Loucy (cell line): ENCODE measurements at regions not wholly inside any gene's neighbourhood (a gene's known extent, or its start where the extent isn't known, plus 50 kb on each side); places are given as distances from the start of the nearest gene placed in this dataset.

Source experiments
- H2AFZ ChIP-seq: fragments of 200-600 bp; sonication (generic); 2 replicates; pipeline ENCODE4 v1.6.0; 2016; ENCODE audit warnings: antibody characterized with exemption, mild to moderate bottlenecking, low read length, moderate library complexity
- H3F3A ChIP-seq: fragments of 200-600 bp; 2 replicates; pipeline ENCODE4 v1.6.0; 2016; ENCODE audit warnings: antibody characterized with exemption, low read depth, mild to moderate bottlenecking
- H3K27me3 ChIP-seq: fragments of 200-600 bp; sonication (generic); 2 replicates; pipeline ENCODE4 v1.6.1; 2014; ENCODE audit warnings: low read length, mild to moderate bottlenecking; ENCODE audit not compliant: insufficient read depth, poor library complexity, severe bottlenecking
- H3K36me3 ChIP-seq: fragments of 200-600 bp; sonication (generic); 2 replicates; pipeline ENCODE4 v1.6.1; 2016; ENCODE audit warnings: low read length; ENCODE audit not compliant: insufficient read depth
- H3K4me1 ChIP-seq: fragments of 200-600 bp; sonication (generic); 2 replicates; pipeline ENCODE4 v1.5.1; 2014; ENCODE audit warnings: low read length, mild to moderate bottlenecking; ENCODE audit not compliant: insufficient read depth, poor library complexity, severe bottlenecking
- H3K4me2 ChIP-seq: fragments of 200-600 bp; sonication (generic); 2 replicates; pipeline ENCODE4 v1.6.0; 2014; ENCODE audit warnings: antibody characterized with exemption, low read length, low read depth, mild to moderate bottlenecking; ENCODE audit not compliant: poor library complexity, severe bottlenecking
- H3K4me3 ChIP-seq: fragments of 200-600 bp; sonication (generic); 2 replicates; pipeline ENCODE4 v1.5.1; 2014; ENCODE audit warnings: low read length, mild to moderate bottlenecking, mixed read lengths; ENCODE audit not compliant: poor library complexity, severe bottlenecking
- H3K79me2 ChIP-seq: fragments of 200-600 bp; sonication (generic); 2 replicates; pipeline ENCODE4 v1.6.1; 2014; ENCODE audit warnings: low read length; ENCODE audit not compliant: insufficient read depth
- H3K9ac ChIP-seq: fragments of 200-600 bp; sonication (generic); 2 replicates; pipeline ENCODE4 v1.6.0; 2014; ENCODE audit warnings: mild to moderate bottlenecking, low read depth, low read length, moderate library complexity; ENCODE audit not compliant: poor library complexity, severe bottlenecking
- H3K9me2 ChIP-seq: fragments of 200-600 bp; sonication (generic); replicated peaks from 2 replicates; pipeline ENCODE4 v1.6.1; 2016; ENCODE audit warnings: low read depth, low read length, mixed read lengths
- H3K9me3 ChIP-seq: fragments of 200-600 bp; sonication (generic); 2 replicates; pipeline ENCODE4 v1.6.1; 2014; ENCODE audit warnings: mild to moderate bottlenecking, antibody characterized with exemption, low read length, low read depth; ENCODE audit not compliant: insufficient read depth
- H4K20me1 ChIP-seq: fragments of 200-600 bp; sonication (generic); 2 replicates; pipeline ENCODE4 v1.6.0; 2014; ENCODE audit warnings: antibody characterized with exemption, low read length, mild to moderate bottlenecking; ENCODE audit not compliant: insufficient read depth, poor library complexity, severe bottlenecking
- EZH2phosphoT487 ChIP-seq: fragments of 200-600 bp; IDR thresholded peaks from 2 replicates; pipeline ENCODE4 v1.6.1; 2018; ENCODE audit warnings: antibody characterized with exemption, mild to moderate bottlenecking, moderate library complexity, borderline replicate concordance
- TF ChIP-seq, protein P1 (sequence below): fragments of 200-600 bp; sonication (generic); conservative IDR thresholded peaks from 2 replicates; pipeline ENCODE4 v1.5.1; 2014; ENCODE audit warnings: mild to moderate bottlenecking, antibody characterized with exemption, low read length

GRCh38 chr9:89980600-89980999, 375.8 kb downstream of the GADD45G start:
- no peak overlapping the region for H2AFZ ChIP-seq
- no peaks in the 10 kb centered on the region for H3K9me2 ChIP-seq

DNA sequence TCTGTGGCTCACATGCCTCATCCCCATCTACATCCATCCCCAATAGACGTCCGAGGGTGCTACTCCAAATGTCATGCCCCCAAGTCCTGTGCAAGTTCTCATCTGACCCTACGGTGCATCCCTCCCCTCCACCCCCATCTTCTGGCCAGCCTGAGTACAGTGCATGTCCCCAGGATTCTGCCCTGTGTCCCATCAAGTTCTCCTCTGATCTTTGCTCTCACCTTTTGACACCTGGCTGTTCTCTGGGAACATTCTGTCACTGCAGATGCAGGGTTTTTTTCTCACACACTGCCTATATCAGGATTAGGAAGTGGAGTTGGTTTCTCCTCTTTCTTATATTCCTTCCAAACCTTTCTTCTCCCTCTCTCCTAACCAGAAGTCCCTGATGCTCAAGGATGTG, 377.2 kb downstream of the GADD45G start:
- Histone ChIP-seq H3K9ac (no peak overlapping the region), H3K79me2 (no peaks in the 10 kb centered on the region), H3K9me3 (no peaks in the 10 kb centered on the region), H4K20me1 (no peaks in the 10 kb centered on the region), H3K4me2 (no peak overlapping the region), H3K4me3 (no peak overlapping the region), H3K4me1 (no peaks in the 10 kb centered on the region), H3K9me2 (no peaks in the 10 kb centered on the region), H2AFZ (no peak overlapping the region), H3K27me3 (no peaks in the 10 kb centered on the region), H3K36me3 (no peaks in the 10 kb centered on the region), H3F3A (no peaks in the 10 kb centered on the region)
- TF ChIP-seq EZH2phosphoT487 = no peak
- TF ChIP-seq, protein P1, sequence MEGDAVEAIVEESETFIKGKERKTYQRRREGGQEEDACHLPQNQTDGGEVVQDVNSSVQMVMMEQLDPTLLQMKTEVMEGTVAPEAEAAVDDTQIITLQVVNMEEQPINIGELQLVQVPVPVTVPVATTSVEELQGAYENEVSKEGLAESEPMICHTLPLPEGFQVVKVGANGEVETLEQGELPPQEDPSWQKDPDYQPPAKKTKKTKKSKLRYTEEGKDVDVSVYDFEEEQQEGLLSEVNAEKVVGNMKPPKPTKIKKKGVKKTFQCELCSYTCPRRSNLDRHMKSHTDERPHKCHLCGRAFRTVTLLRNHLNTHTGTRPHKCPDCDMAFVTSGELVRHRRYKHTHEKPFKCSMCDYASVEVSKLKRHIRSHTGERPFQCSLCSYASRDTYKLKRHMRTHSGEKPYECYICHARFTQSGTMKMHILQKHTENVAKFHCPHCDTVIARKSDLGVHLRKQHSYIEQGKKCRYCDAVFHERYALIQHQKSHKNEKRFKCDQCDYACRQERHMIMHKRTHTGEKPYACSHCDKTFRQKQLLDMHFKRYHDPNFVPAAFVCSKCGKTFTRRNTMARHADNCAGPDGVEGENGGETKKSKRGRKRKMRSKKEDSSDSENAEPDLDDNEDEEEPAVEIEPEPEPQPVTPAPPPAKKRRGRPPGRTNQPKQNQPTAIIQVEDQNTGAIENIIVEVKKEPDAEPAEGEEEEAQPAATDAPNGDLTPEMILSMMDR = no peak

More at GRCh38 chr9:89980600-89980999, 375.8 kb downstream of the GADD45G start:
- TF ChIP-seq, protein P1 = no peak
- TF ChIP-seq EZH2phosphoT487 = no peak
- no peaks in the 10 kb centered on the region for H3K9me3 ChIP-seq
- H3K4me1 ChIP-seq = no peaks in the 10 kb centered on the region
- no peak overlapping the region for H3K9ac ChIP-seq
- no peak overlapping the region for H3K4me2 ChIP-seq
- H3K36me3 ChIP-seq = no peaks in the 10 kb centered on the region
- no peaks in the 10 kb centered on the region for H3K27me3 ChIP-seq
- no peaks in the 10 kb centered on the region for H3K79me2 ChIP-seq
- H3F3A ChIP-seq = no peaks in the 10 kb centered on the region
- H4K20me1 ChIP-seq = no peaks in the 10 kb centered on the region
- no peak overlapping the region for H3K4me3 ChIP-seq

- no peak overlapping the region for H2AFZ ChIP-seq
- H3K9me2 ChIP-seq = no peaks in the 10 kb centered on the region
- H4K20me1 ChIP-seq = no peaks in the 10 kb centered on the region
- no peaks in the 10 kb centered on the region for H3K27me3 ChIP-seq
- H3K36me3 ChIP-seq = no peaks in the 10 kb centered on the region
- H3K4me1 ChIP-seq = no peaks in the 10 kb centered on the region
- TF ChIP-seq, protein P1 = no peak
- no peak for TF ChIP-seq EZH2phosphoT487
- H3K4me3 ChIP-seq = no peak overlapping the region
- no peak overlapping the region for H3K9ac ChIP-seq
- no peaks in the 10 kb centered on the region for H3F3A ChIP-seq
- H3K9me3 ChIP-seq = no peaks in the 10 kb centered on the region
- H3K4me2 ChIP-seq = no peak overlapping the region
- H3K79me2 ChIP-seq = no peaks in the 10 kb centered on the region
Measured at GRCh38 chr9:89983411-89983810, 378.6 kb downstream of the GADD45G start.
